A673 (cell line): ENCODE measurements at regions not wholly inside any gene's neighbourhood (a gene's known extent, or its start where the extent isn't known, plus 50 kb on each side); places are given as distances from the start of the nearest gene placed in this dataset.
"Not testable (repeated sequence)": the region's sequence is repeated elsewhere in the genome, so short reads cannot be mapped to it uniquely, and the experiment has no call there.

ENCODE experiments used
- EZH2 ChIP-seq: fragments of 200-600 bp; sonication (generic); IDR thresholded peaks from 2 replicates; pipeline ENCODE4 v1.6.1; 2017; ENCODE audit warnings: borderline replicate concordance, low read depth, mild to moderate bottlenecking, mixed read lengths, antibody characterized with exemption, low read length; ENCODE audit not compliant: poor library complexity, severe bottlenecking
- TF ChIP-seq, protein P1 (sequence below): fragments of 300-800, 200-600 bp; sonication (generic); conservative IDR thresholded peaks from 2 replicates; pipeline ENCODE4 v1.5.1; 2017; ENCODE audit warnings: low read depth, mild to moderate bottlenecking, antibody characterized with exemption, low read length, moderate library complexity, mixed read lengths

DNA sequence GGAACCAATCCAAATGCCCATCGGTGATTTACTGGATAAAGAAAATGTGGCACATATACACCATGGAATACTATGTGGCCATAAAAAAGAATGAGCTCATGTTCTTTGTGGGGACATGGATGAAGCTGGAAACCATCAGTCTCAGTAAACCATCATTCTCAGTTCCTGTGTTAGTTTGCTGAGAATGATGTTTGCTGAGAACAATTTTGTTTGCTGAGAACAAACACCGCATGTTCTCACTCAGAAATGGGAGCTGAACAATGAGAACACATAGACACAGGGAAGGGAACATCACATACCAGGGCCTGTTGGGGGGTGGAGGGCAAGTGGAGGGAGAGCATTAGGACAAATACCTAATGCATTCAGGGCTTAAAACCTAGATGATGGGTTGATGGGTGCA lies 185.5 kb downstream of the ANXA1 start:
- TF ChIP-seq, protein P1, sequence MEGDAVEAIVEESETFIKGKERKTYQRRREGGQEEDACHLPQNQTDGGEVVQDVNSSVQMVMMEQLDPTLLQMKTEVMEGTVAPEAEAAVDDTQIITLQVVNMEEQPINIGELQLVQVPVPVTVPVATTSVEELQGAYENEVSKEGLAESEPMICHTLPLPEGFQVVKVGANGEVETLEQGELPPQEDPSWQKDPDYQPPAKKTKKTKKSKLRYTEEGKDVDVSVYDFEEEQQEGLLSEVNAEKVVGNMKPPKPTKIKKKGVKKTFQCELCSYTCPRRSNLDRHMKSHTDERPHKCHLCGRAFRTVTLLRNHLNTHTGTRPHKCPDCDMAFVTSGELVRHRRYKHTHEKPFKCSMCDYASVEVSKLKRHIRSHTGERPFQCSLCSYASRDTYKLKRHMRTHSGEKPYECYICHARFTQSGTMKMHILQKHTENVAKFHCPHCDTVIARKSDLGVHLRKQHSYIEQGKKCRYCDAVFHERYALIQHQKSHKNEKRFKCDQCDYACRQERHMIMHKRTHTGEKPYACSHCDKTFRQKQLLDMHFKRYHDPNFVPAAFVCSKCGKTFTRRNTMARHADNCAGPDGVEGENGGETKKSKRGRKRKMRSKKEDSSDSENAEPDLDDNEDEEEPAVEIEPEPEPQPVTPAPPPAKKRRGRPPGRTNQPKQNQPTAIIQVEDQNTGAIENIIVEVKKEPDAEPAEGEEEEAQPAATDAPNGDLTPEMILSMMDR = not testable (repeated sequence)
- not testable (repeated sequence) for TF ChIP-seq EZH2
